ENCODE measurements at regions not wholly inside any gene's neighbourhood (a gene's known extent, or its start where the extent isn't known, plus 50 kb on each side); places are given as distances from the start of the nearest gene placed in this dataset.
"Not testable (repeated sequence)": the region's sequence is repeated elsewhere in the genome, so short reads cannot be mapped to it uniquely, and the experiment has no call there.

DNA sequence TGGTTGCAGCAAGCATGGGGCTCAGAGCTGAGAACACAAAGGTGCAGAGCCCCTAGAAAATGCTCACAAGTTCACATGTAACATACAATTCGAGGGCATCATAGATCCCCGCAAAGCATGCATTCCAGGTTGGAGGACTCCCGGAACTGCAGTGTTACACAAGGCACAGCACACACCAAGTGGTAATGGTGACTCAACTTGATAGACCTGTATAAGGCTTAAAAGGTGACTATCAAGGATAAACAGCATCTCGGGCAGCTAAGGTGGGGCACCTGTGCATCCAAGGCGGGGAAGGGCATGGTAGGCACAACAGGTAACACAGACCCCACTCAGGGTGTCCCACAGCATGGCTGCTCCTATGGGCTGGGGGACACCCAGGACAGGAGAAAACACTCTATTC is 167.3 kb downstream of the KLRB1 start:
- TF ChIP-seq, protein P1, sequence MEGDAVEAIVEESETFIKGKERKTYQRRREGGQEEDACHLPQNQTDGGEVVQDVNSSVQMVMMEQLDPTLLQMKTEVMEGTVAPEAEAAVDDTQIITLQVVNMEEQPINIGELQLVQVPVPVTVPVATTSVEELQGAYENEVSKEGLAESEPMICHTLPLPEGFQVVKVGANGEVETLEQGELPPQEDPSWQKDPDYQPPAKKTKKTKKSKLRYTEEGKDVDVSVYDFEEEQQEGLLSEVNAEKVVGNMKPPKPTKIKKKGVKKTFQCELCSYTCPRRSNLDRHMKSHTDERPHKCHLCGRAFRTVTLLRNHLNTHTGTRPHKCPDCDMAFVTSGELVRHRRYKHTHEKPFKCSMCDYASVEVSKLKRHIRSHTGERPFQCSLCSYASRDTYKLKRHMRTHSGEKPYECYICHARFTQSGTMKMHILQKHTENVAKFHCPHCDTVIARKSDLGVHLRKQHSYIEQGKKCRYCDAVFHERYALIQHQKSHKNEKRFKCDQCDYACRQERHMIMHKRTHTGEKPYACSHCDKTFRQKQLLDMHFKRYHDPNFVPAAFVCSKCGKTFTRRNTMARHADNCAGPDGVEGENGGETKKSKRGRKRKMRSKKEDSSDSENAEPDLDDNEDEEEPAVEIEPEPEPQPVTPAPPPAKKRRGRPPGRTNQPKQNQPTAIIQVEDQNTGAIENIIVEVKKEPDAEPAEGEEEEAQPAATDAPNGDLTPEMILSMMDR (IDR thresholded peaks at IDR 0.05) = not testable (repeated sequence)
- not testable (repeated sequence) for TF ChIP-seq POLR2AphosphoS5 (IDR thresholded peaks at IDR 0.05)
